Stimulated activated CD4-positive, alpha-beta T cell treated with anti-CD3 and anti-CD28 coated beads, Interleukin-1b, Interleukin-23, amount 100 ng/mL, for 48 hours (primary cell): ENCODE measurements at regions not wholly inside any gene's neighbourhood (a gene's known extent, or its start where the extent isn't known, plus 50 kb on each side); places are given as distances from the start of the nearest gene placed in this dataset.

Experiments used
- DNase-seq: peaks from one replicate; pipeline ENCODE4 v3.0.0-alpha.2; 2020

DNA sequence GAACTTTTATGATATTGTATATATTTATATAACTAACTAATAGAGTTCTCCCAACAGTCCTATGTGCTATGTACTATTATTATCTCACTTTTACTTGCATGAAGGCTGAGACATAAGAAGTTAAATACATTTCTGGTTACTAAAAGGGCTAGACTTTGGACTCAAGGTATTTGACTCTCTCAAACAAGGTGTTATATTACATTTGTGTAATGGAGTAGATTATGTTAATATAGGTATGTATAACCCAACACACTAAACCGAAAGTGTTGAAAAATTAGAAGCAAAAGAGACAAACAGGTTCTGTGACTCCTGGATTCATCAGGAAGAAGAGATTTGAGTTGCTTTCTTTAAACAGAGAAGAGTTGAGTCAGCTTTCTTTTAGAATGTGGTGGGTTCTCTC is 733.6 kb upstream of the ZEB2 start:
- no peak for DNase-seq

GRCh38 chr2:145245268-145245870 is 725.5 kb upstream of the ZEB2 start:
- no peak for DNase-seq

DNA sequence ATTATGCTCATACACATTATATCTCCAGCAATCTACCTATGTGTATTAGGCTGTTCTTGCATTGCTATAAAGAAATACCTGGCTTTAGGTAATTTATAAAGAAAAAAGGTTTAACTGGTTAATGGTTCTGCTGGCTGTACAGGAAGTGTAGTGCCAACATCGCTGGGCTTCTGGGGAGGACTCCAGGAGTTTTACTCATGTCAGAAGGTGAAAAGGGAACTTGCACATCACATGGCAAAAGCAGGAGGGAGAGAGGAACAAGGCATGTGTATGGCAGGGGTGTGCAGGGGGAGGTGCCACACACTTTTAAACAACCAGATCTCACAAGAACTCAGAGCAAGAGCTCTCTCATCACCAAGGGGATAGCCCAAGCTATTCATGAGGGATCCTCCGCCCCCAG is 715.4 kb upstream of the ZEB2 start:
- DNase-seq, result no peak

DNA sequence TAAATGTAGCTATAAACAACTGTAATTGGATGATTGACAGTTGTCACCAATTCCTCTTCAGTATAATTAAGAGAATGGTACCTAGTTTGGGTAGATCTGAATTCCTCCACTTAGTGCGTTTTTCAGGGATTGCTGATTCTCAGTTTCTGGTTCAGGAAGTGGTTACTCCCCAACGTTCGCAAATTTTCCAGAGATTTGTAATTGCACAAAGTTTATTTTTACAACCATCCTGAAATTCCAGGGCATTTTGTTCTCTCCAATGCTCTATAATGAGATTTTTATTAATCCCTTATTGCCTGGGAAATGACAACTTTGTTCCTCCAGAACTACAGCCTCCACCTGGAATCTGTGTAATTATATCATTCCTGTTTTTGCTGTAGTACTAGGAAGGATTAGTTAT is 710.6 kb upstream of the ZEB2 start:
- DNase-seq, result no peak

GRCh38 chr2:145228506-145228905 is 708.6 kb upstream of the ZEB2 start:
- DNase-seq, result no peak

GRCh38 chr2:145226901-145227300 is 707.0 kb upstream of the ZEB2 start:
- no peak for DNase-seq

- DNase-seq, result no peak
Observed at GRCh38 chr2:145221516-145221915, 701.6 kb upstream of the ZEB2 start.

DNA sequence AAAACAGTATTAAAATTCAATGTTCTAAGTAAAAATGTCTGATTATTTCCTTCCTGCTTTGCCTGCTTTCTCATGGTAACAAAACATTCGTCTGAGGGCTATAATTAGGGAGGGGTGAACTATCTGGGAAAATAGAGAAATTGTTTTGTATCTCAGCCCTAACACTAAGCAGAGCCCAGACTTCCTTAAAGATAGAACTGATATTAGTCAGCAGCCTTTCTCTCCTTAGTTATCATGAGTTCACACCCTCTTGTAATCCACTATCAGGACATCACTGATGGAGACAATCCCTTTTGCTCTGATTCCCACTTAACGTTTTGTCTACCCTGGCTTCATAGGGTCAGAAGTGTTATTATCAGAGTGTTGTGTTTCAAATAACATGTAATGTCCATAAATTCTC is 701.1 kb upstream of the ZEB2 start:
- no peak for DNase-seq

DNA sequence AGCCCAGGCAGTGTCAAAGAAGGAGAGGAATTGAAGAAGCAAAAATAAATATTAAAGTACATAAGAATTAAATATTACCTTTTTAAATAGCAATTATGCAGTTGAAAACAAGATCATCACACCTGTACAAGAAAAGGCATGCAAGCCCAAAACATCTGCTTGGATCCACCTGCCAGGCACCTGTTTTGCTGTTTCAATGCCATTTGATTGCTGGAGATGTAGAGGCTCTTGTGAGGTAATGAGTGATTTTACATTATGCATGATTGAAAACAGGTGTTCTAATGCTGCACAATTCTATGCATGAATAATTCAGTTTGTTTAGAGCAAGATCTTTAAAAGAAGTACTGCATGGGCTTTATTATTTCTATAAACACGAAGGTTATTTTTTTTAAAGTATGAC is 700.6 kb upstream of the ZEB2 start:
- no peak for DNase-seq

DNA sequence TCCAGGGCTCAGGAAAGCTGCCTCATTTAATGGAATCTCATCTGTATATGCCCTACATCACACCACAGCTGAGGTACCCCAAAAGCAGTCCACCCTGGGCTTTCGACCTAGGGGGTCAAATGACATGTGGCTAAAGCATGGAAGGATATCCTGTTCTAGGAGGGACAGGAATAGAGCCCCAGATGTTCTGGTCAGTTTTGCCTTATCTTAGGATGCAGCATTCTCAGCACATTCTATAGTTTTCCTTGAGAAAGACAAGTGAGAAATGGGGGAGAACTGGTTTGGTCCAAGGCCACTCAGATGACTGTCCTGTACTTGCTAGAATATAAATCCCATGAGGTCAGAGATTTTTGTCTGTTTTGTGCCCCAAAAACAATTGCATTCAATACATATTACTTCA is 688.0 kb upstream of the ZEB2 start:
- DNase-seq, result no peak

DNA sequence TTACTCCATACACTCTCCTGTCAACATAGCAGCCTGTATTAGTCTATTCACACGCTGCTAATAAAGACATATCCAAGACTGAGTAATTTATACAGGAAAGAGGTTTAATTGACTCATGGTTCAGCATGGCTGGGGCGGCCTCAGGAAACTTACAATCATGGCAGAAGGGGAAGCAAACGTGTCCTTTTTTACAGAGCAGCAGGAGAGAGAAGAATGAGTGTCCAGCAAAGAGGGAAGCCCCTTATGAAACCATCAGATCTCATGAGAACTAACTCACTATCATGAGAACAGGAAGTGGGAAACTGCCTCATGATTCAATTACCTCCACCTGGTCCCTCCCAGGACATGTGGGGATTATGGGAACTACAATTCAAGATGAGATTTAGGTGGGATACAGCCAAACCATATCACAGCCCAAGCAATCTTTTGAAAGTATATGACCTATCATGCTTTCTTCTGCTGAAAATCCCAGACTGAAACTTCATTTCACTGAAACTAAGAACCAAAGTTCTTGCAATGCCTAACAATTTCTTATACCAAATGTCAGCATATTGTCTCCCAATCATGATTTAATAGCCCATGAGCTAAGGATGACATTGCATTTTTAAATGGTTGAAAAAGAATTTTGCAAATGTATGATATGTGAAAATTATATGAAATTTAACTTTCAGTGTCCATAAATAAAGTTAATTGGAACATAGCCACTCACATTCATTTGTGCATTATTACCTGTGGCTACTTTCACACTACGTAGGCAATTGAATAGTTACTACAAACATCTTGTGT is 686.8 kb upstream of the ZEB2 start:
- no peak for DNase-seq

- no peak for DNase-seq
Observed at GRCh38 chr2:145203891-145204290, 684.0 kb upstream of the ZEB2 start.

GRCh38 chr2:145199827-145200706 is 680.1 kb upstream of the ZEB2 start:
- no peak for DNase-seq

- DNase-seq, result no peak
Observed at GRCh38 chr2:145199042-145199441, 679.1 kb upstream of the ZEB2 start.

- DNase-seq, result no peak
Observed at GRCh38 chr2:145198555-145198954, 678.6 kb upstream of the ZEB2 start.

GRCh38 chr2:145197944-145198343 is 678.0 kb upstream of the ZEB2 start:
- DNase-seq, result no peak

GRCh38 chr2:145194673-145195072 is 674.8 kb upstream of the ZEB2 start:
- DNase-seq, result no peak

GRCh38 chr2:145190031-145190703 is 670.2 kb upstream of the ZEB2 start:
- no peak for DNase-seq

- no peak for DNase-seq
Observed at GRCh38 chr2:145186303-145186702, 666.4 kb upstream of the ZEB2 start.

DNA sequence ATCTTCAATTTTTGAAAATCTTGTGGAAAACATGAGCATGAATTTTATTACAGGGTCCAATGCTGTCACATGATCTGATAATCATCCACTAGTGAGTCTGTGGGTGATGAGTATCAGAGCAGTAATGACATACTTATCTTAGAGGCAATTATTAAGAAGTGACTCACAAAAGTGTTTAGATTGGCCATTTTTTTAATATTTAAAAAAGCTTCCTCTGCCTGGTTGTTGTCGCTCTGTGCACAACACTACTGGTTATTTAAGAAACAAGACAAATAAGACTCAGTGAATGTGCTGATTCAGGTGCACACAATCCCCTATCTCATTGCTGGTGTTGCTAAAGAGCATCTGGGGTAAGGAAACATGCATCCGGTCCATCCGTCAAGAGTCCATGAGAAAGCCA is 665.8 kb upstream of the ZEB2 start:
- DNase-seq, result no peak

- DNase-seq, result no peak
Observed at GRCh38 chr2:145184741-145185651, 665.1 kb upstream of the ZEB2 start.

DNA sequence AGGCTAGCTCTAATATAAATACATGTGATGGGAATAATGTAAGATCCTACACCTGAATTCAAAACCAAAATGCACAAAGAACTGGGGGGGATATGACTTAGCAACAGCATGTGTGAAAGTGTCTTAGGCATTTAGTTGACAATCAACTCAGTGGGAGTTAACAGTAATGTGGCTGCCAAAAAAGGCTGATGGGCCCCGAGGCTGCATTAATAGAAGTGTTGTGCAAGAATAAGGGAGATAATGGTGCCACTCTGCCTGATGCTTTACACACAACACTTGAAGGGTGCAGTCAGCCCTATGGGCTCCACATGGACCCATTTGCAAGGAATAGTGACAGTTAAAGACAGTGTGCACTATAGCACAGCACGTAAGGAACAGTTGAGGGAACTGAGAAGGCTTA is 649.4 kb upstream of the ZEB2 start:
- DNase-seq, result no peak
